Endothelial cell (in vitro differentiated cells): ENCODE measurements at regions not wholly inside any gene's neighbourhood (a gene's known extent, or its start where the extent isn't known, plus 50 kb on each side); places are given as distances from the start of the nearest gene placed in this dataset.

ENCODE experiments used
- DNase-seq: peaks from one replicate; pipeline ENCODE4 v3.0.0; 2021; ENCODE audit warnings: low spot score
- H3K27ac Mint-ChIP-seq: one replicate; pipeline ENCODE4 v1.8.0; 2021; ENCODE audit warnings: mixed read lengths, inconsistent platforms; ENCODE audit not compliant: unreplicated experiment
- H3K27me3 Mint-ChIP-seq: one replicate; pipeline ENCODE4 v1.8.0; 2021; ENCODE audit warnings: mild to moderate bottlenecking, moderate library complexity, mixed read lengths, inconsistent platforms; ENCODE audit not compliant: unreplicated experiment
- H3K36me3 Mint-ChIP-seq: one replicate; pipeline ENCODE4 v1.8.0; 2021; ENCODE audit warnings: mild to moderate bottlenecking, low read depth, mixed read lengths, inconsistent platforms; ENCODE audit not compliant: unreplicated experiment
- H3K4me1 Mint-ChIP-seq: one replicate; pipeline ENCODE4 v1.8.0; 2021; ENCODE audit warnings: mild to moderate bottlenecking, mixed read lengths, inconsistent platforms; ENCODE audit not compliant: unreplicated experiment
- H3K4me3 Mint-ChIP-seq: one replicate; pipeline ENCODE4 v1.8.0; 2021; ENCODE audit warnings: mild to moderate bottlenecking, mixed read lengths, inconsistent platforms; ENCODE audit not compliant: unreplicated experiment
- H3K9me3 Mint-ChIP-seq: one replicate; pipeline ENCODE4 v1.8.0; 2021; ENCODE audit warnings: mixed read lengths, inconsistent platforms; ENCODE audit not compliant: unreplicated experiment
- CTCF ChIP-seq: fragments of 200-600 bp; sonication (generic); IDR thresholded peaks from one replicate; pipeline ENCODE4 v1.5.0; 2021; ENCODE audit warnings: antibody characterized with exemption; ENCODE audit not compliant: unreplicated experiment

GRCh38 chr12:59393506-59393905 lies 202.3 kb upstream of the SLC16A7 start:
- no peaks in the 10 kb centered on the region for H3K27me3 Mint-ChIP-seq
- no peaks in the 10 kb centered on the region for H3K36me3 Mint-ChIP-seq
- TF ChIP-seq CTCF: no peak
- H3K4me1 Mint-ChIP-seq: no peaks in the 10 kb centered on the region
- no peaks in the 10 kb centered on the region for H3K9me3 Mint-ChIP-seq
- no peak overlapping the region for H3K4me3 Mint-ChIP-seq
- no peak for DNase-seq
- no peak overlapping the region for H3K27ac Mint-ChIP-seq

GRCh38 chr12:59389968-59390576 lies 205.8 kb upstream of the SLC16A7 start:
- no peaks in the 10 kb centered on the region for H3K4me1 Mint-ChIP-seq
- H3K27me3 Mint-ChIP-seq: no peaks in the 10 kb centered on the region
- no peaks in the 10 kb centered on the region for H3K36me3 Mint-ChIP-seq
- H3K27ac Mint-ChIP-seq: no peak overlapping the region
- H3K4me3 Mint-ChIP-seq: no peak overlapping the region
- no peaks in the 10 kb centered on the region for H3K9me3 Mint-ChIP-seq
- DNase-seq: no peak
- no peak for TF ChIP-seq CTCF

- DNase-seq: no peak
Observed at GRCh38 chr12:59388694-59389093, 207.1 kb upstream of the SLC16A7 start.

GRCh38 chr12:59388176-59388575 lies 207.7 kb upstream of the SLC16A7 start:
- Mint-ChIP-seq H3K27me3 (no peaks in the 10 kb centered on the region), H3K36me3 (no peaks in the 10 kb centered on the region), H3K4me1 (no peaks in the 10 kb centered on the region), H3K4me3 (no peak overlapping the region), H3K27ac (no peak overlapping the region), H3K9me3 (no peaks in the 10 kb centered on the region)
- no peak for DNase-seq
- no peak for TF ChIP-seq CTCF

More at GRCh38 chr12:59388694-59389093, 207.1 kb upstream of the SLC16A7 start:
- no peaks in the 10 kb centered on the region for H3K4me1 Mint-ChIP-seq
- H3K4me3 Mint-ChIP-seq: no peak overlapping the region
- no peak overlapping the region for H3K27ac Mint-ChIP-seq
- TF ChIP-seq CTCF: no peak
- H3K27me3 Mint-ChIP-seq: no peaks in the 10 kb centered on the region
- no peaks in the 10 kb centered on the region for H3K36me3 Mint-ChIP-seq
- no peaks in the 10 kb centered on the region for H3K9me3 Mint-ChIP-seq

GRCh38 chr12:59386236-59386635 lies 209.6 kb upstream of the SLC16A7 start:
- Mint-ChIP-seq H3K27me3 (no peaks in the 10 kb centered on the region), H3K27ac (no peak overlapping the region), H3K4me1 (peaks cover 2% of the 10 kb centered on the region), H3K4me3 (no peak overlapping the region), H3K36me3 (no peaks in the 10 kb centered on the region), H3K9me3 (no peaks in the 10 kb centered on the region)
- no peak for DNase-seq
- no peak for TF ChIP-seq CTCF
